ENCODE measurements at regions not wholly inside any gene's neighbourhood (a gene's known extent, or its start where the extent isn't known, plus 50 kb on each side); places are given as distances from the start of the nearest gene placed in this dataset.

DNA sequence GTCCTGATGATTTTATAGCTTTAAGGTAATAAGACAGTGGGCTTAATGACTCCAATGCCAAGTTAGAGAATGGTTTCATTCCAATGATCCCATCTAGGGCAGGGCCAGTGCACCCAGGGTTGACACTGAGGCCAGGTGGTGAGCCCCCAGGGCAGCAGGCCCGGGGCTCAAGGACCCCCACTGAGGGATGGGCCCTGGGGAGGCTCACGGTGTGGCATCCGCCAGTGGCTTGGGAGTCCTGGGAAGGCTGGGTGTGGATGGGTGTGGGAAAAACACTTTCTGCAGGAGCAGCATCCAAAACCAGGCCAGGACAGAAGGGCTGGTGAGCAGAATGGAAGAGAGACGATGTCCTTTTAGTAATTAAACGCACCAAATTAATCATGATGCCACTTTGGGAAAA, 626.3 kb downstream of the TBC1D22A start:
- no peak for DNase-seq (ENCODE audit: low read depth in 3 of 3)

DNA sequence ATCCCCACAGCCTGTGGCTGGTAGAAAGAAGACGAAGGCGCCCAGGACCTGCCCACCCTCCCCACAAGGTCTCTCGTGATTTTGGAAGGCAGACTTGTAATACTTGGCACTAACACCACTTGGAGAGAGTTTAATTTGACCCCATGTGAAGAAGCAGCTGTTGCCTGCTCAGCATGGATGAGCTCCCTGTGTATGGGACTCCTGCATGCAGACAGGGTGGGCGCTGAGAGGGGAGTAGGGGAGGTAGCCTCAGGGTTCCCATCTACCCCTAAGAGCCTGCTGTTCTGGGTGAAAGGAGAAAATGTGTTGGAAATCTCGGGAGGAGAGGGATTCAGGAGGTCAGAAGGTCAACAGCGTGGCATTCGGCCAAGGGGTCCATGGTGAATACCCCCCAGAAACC, 625.9 kb downstream of the TBC1D22A start:
- no peak for DNase-seq (ENCODE audit: low read depth in 3 of 3)

DNA sequence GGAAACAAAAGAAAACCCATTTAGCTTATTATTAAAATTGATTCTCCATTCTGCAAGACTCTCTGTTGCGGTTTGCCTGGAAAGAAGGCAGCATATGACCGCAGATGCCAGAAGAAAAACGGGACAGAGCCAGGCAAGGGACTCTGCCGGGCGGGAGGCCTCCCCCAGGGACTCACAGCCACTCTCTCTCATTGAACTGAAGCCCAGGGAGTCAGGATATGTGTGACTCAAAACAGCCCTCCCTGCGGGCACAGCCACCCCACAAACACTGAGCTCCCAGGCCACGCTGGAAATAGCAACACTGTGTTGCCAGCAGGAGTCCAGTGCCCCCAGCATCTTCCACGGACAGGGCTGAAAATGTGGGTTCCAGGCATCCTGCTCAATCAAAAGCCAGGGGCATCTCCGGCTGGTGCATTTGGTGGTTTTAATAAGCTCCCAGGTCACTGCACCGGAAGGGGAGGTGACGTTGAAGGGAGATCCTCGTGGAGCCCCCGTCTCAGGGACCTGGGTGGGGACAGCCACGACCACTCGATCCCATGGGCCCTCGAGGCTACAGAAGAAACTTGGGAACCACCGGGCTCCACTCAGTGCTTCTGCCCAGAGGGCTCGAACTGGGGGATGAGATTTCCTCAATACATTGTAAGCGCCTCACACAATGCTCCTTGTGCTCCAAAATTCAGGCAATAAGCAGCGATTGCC, 624.5 kb downstream of the TBC1D22A start:
- no peak for DNase-seq (ENCODE audit: low read depth in 3 of 3)

DNA sequence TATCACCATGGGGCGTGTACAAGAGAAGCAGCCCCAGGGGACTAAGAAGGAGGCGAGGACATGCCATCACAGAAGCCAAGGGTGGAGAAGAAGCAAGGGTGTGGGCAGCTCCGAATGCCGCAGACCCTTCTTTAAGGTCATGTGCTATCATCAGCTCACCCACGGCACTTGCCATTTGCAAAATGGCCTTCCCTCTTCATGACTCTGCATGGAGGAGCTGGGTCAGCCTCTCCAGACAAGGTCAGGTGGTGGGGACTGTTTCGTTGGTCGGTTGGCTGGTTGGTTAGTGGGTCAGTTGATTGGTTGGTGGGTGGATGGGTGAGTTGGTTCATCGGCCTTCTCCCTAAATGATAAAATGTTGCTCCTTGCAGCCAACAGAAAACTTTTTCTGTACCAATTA, 622.5 kb downstream of the TBC1D22A start:
- no peak for DNase-seq (ENCODE audit: low read depth in 3 of 3)

DNA sequence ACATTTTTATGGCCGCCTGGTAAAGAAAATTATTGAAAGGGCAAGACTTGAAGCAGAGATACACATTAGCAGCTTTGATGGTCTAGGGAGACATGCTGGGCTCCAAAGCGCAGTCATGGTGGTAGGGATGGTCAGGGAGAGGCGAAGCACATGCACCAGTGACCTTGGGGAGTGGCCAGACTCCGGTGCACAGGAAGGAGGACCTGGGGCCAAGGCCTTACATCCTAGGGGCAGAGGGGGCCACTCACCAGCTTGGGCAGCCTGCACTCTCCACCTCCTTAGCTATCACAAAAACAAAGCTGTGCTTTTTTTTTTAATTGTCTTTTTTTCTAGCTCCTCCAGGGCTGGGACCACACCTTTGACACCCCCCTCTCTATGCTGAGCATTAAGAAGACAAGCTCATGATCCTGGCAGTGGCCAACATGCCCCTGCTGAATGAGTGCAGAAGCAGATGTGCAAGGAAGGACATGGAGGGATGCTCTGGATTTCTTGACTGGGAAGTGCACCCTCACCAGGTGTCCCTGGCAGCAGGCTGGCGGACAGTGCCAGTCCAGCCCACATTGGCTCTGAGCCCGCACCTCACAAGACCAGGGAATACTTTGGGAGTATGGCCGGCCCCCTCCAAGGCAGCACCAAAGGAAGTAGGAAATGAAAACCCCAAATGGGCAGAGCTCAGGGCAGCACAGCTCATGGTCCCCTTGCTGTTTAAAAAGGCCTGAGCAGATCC, 619.9 kb downstream of the TBC1D22A start:
- no peak for DNase-seq (ENCODE audit: low read depth in 3 of 3)

DNA sequence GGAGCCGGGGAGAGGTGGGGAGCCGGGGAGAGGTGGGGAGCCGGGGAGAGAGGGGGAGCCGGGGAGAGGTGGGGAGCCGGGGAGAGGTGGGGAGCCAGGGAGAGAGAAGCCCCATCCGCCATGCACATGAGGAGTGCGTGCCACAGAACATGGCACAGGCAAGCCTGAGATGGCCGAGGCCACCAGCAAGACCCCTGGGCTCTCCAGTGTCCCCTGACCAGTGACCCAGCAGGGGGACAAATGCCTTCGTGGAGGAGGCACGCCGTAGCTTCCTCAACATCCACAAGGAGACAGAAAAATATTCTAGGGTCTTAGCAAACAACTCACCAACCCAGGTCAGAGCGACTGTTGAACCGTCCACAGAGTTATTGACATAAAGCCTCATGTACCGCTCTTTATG, 618.8 kb downstream of the TBC1D22A start:
- no peak for DNase-seq (ENCODE audit: low read depth in 3 of 3)

DNA sequence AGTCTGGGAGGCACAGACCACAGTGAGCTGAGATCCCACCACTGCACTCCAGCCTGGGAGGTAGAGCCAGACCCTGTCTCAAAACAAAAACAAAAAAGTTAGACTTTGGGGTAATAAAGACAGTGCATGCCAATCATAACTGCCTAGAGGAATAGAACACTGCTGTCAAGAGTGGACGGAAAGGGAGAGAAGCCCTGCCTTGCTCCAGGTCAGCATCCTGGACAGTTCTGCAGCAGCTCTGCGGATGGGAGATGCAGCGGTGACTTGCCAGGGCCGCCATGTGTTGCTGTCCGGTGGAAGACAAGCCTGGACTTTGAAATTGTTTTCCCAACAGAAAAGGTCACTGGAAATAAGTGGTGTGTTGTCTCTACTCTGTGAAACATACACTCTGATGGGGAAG, 618.2 kb downstream of the TBC1D22A start:
- no peak for DNase-seq (ENCODE audit: low read depth in 3 of 3)

DNA sequence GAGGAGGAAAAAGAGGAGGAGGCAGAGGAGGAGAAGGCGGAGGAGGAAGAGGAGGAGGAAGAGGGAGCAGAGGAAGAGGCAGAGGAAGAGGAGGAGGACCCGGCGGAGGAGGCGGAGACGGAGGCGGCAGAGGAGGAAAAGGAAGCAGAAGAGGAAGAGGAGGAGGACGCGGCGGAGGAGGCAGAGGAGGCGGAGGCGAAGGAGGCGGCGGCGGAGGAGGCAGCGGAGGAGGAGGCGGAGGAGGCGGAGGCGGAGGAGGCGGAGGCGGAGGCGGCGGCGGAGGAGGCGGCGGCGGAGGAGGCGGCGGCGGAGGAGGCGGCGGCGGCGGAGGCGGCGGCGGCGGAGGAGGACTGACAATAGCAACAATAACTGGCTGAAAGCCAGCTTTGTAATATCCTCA, 616.6 kb downstream of the TBC1D22A start:
- DNase-seq (ENCODE audit: low read depth in 3 of 3): no peak

DNA sequence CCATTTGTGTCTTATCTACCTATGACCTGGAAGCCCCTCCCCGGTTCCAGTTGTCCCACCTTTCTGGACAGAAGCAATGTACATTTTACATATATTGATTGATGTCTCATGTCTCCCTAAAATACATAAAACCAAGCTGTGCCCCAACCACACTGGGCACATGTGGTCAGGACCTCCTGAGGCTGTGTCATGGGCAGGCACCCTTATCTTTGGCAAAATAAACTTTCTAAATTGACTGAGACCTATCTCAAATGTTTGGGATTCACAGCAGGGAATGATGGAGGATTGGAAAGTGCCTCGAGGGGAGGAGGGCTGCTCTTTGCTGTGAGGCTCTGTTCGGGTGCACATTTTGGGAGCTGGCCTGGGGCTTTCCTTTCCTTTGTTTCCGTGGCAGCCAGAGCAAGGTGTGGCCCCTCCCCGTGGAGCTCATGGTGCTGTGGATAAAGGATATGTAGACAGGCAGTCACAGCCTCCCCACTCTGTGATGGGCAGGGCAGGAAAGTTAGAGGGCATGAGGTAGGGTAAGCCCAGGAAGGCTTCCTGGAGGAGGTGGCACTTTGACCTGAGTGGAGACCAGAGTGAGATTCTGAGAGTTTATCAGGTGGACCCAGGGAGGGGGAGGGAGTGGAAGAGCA, 615.6 kb downstream of the TBC1D22A start:
- no peak for DNase-seq (ENCODE audit: low read depth in 3 of 3)

DNA sequence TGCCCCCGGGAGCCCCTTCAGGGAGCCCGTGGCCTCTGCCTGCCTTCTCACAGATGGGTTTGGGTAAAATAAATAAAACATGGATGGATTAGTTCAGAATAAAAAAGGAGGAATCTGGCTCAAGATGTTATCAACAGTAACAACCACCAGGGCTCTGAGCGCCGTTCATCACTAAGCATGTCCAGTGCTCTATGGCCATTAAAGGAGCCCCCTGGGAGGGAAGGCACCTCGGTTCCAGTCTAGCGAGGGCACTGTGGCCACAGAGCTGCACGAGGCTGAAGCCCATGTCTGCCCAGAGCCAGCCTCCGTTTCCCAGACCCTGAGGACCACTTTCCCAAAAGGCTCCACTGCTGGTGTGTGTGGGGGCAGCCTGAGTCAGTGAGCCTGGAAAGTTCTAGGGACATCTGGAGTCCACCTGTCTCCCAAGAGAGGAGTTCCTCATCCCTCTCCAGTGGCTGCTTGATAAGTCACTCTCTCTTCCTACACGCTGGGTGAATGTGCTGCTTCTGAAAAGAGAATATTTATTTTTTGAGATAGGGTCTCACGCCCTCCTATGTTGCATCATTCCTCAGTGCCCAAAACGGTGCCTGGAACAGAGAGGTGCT, 614.6 kb downstream of the TBC1D22A start:
- no peak for DNase-seq (ENCODE audit: low read depth in 3 of 3)

DNA sequence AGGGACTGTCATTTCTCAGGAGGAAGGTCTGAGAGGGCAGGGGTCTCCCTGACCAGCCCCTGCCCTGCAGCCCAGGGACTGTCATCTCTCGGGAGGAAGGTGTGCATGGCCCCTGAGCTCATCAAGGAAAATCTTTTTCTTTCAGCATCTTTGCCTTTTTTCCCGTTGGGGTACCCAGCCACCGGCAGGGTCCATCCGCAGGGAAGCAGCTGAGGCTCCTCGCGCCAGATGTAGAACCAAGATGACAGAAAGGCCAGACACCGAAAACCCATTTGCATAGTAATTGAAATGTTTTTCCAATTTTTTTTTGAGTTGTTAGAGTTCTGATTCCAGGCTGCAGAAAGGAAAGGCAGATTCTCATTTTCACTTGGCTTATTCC, 613.9 kb downstream of the TBC1D22A start:
- no peak for DNase-seq (ENCODE audit: low read depth in 3 of 3)

DNA sequence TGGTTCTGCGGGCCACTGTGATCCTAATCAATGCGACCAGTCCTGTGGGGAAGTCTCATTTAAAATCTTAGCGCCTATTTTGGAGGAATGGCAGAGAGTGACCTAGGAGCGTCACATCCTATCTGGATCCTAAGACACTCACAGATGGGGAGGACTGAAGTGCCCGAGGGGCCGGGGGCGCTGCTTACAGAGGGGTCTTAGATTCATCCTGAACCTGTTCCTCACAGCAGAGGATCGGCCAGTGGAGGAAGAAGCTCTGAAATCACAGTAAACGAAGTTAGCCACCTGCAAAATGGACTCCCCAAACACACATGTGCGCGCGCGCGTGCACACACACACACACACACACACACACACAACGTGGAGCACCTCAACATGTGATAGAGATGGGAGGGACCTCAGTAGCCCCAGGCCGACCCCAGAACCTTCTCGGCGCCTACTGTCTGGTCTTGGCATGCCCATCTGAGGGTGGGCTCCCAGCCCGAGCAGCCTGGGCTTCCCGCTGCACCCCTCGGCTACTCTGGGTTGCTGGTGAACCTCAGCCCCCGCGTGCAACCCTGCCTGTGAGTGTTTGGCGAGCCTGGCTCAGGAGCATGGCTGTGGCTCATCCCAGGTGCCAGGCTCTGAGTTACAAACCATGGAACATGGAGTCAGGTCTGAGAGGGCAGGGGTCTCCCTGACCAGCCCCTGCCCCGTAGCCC, 613.3 kb downstream of the TBC1D22A start:
- DNase-seq (ENCODE audit: low read depth in 3 of 3): no peak

DNA sequence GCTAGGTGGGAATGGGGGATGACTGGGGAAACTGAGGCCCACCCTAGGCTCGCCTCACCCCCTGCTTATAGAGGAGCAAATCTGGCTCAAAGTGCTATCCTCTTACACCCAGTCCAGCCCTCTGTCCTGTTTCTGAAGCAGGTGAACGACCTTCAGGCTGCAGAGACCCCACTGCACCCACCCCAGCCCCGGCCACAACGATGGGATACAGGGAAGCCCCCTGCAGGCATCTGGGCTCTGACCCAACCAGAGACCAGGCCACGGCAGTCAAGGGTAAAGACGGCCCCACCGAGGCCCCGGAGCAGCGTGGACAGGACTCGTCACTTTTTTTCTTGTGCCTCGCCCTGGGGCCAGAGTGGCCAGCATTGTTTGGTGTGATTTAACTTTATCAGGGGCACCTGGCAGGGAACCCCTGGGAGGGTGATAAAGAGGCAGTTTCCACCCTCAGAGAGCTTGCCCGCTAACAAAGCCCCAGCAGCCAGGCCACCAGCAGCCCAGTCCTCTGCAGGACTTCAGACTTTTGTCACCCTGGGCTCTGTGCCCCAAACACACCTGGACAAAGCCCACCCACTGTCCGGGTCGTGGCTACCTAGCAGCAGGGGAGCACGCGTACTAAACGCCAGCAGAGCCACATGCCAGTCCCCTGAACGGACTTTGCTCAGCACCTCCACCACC, 612.6 kb downstream of the TBC1D22A start:
- DNase-seq (ENCODE audit: low read depth in 3 of 3): no peak

DNA sequence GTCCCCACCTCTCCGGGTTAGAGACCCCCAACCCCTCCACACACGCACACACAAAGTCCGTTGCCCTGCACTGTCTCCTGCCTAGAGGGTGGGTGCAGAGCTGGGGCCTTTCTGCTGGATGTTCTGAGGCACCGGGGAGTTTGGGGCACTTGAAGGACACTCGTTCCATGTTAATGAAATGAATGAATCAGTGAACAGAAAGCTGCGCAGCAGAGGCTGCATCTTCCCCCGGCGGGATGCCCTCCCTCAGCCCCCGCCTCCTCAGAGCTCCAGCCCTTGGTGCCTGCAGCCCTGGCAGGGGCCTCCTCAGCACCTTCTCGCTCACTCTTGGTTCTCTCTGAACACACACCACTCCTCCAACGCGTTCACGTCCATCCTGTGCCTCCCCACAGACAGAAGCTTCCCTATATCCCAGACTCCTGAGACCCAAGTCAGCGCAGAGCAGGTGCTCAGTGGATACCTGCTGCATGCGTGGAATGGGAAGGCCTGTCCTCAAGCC, 611.9 kb downstream of the TBC1D22A start:
- DNase-seq (ENCODE audit: low read depth in 3 of 3): no peak

DNA sequence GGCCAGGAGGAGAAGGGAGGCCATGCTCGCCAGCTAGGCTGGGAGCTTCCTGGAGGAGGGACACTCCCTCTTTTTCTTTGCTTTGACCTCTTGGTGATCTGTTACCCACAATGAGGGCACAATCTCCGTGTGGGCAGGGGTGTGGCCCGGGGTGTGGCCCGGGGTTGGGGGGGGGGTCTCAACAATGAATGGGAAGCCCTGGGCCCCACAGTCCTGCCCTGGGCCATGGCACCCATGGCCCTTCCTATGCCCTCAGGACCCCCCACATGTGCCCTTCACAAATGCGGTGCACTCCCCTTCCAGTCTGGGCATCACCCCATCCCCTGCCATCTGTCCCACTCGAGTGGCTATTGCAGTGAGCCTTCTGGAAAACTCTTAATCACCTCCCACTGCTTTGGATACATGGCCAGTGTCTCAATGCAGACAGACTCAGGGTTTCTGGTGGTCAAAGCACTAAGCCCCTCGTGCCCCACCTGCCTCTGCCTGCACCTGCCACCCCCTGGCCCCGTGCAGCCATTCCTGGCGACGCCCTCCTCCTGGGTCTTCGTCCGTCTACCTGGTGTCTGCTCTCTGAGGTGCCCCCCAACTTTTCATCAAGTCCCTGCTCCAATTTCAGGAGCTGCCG, 611.3 kb downstream of the TBC1D22A start:
- no peak for DNase-seq (ENCODE audit: low read depth in 3 of 3)

DNA sequence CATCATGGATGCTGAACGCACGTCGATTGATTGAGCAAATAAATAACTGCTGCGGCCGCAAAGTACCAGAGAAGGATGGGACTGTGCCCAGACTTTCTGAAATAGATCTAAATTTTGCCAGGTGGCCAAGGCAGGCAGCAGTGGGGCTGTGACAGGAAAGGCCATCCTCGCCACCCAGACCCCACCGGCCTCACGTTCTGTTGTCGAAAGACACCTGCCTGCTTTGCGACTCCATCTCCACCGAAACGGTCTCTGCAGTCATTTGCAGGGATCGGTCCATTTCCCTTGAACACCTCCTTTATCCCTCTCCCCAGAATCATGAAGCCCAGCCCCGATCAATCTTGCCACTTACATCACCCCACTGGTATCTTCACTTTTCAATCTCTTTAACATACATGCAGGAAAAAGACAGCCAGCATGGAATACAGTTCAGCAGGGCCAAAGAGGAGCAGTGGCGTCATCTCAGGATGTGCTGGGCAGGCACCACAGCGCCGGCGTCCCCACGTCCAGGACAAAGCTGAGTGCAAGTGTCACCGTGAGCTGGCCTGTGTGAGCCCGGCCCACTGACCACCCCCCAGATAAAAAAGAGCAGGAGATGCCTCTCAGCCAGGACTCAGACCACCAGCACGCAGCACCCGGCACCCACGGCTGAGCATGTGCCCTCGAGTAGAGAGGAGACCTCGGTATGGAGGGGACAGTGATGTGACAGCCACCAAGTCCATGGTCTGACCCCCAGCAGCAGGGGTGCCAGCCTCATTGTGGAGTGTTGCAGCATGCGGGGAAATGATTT, 610.3 kb downstream of the TBC1D22A start:
- DNase-seq (ENCODE audit: low read depth in 3 of 3): no peak

DNA sequence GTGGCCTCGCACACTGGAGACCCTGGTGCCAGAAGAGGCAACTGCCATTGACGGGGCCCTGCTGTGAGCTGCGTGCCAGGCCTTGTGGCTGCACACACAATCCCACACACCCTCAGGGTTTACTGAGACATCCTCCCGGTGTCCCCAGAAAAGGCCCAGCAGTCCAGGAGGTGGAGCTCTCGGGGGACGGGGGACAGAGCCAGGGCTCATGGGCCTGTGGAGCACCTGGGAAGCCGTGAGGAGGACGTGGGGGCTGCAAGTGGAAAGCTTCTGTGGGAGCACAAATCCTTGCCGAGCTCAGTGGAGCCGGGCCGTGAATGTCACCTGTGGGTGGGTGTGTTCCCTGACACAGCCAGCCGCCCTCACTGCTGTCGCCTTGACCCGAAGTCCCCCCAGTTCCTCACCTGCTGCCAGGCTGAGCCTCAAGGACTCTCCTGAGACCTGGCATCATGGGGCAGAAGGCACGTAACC, 609.7 kb downstream of the TBC1D22A start:
- DNase-seq (ENCODE audit: low read depth in 3 of 3): no peak

DNA sequence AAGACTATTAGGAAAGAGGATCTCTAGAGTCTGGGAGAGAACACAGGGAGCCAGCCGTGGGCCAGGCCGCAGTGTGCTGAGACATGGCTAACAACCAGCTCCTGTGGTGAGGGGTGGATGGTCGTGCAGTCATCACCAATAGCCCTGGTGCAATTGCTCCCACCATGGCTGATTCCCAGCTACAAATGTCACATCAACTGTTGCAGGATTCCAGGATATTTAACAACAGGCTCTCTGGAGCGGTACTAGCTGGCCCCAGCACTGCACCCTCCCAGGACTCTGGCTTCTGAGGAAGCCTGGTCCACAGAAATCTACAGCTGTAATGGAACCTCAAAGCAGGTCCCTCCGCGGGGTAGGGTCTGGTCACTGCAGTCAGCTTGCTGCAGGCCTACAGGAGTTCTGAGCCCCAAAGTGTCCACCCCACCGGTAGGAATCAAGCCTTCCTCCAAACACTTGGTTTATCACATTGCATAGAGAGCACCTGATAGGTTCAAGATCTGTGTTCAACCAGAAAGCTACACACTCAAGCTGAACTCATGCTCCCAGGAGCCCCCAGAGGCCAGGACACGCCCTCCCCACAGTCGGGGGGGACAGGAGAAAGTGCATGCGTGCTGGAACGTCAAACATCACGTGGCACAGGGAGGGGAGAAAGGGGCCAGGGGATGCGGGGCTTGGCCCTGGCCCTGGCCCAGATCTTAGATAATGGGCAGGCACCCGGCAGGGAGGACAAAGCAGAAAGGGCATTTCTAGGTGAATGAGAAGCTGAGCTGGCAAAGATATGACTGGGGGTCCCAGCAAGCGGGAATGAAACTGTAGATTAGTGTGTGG, 609.0 kb downstream of the TBC1D22A start:
- no peak for DNase-seq (ENCODE audit: low read depth in 3 of 3)

All from stimulated activated CD4-positive, alpha-beta T cell treated with anti-CD3 and anti-CD28 coated beads, TNF-alpha, amount 100 ng/mL, for 48 hours (primary cell).